ENCODE measurements at regions not wholly inside any gene's neighbourhood (a gene's known extent, or its start where the extent isn't known, plus 50 kb on each side); places are given as distances from the start of the nearest gene placed in this dataset.
"Not testable (repeated sequence)": the region's sequence is repeated elsewhere in the genome, so short reads cannot be mapped to it uniquely, and the experiment has no call there.

DNA sequence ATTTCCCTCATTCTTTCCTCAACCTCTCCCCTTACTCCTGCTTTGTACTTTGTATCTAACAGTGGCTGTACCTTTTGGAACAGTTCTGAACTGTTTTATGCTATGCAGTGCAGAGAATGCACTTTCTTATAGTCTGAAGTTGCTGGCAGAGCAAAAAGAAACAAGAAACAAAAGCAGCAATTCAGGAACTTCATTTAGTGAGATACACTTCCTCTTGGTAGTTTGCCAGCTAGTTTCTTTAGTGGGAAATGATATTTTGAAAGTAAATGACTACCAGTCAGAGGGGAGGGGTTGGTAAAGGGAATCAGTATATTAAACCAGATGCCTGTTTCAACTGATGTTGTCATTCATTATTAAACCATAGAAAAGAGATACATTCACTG lies 55.0 kb upstream of the CHD2 start:
- no peak for DNase-seq (ENCODE audit: low spot score)
- intact Hi-C loops (cut with DNase I), result no loop called here
- ATAC-seq, result peak; percentile 61

GRCh38 chr15:92846741-92847140 lies 53.4 kb upstream of the CHD2 start:
- intact Hi-C loops (cut with DNase I), result no loop called here
- ATAC-seq (no peak), DNase-seq (ENCODE audit: low spot score) (no peak)

DNA sequence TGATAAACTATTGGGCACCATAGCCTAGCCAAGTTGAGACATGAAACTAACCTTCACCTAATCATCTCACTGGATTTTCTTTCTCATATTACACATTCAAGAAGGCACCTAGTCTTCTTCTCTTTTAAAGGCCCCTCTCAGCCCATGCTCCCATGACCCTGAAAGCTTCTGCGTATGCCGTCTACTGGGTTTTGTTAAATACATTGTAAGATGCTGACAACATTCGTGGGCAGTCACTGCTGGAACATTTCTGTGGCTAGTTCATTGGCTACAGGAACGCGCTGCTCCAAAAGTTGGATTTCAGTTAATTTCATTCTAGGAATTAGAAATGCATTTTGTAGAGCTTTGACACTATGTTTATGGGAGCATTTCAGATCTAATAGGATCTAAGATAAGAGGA lies 52.3 kb upstream of the CHD2 start:
- intact Hi-C loops (cut with DNase I), result no loop called here
- DNase-seq (ENCODE audit: low spot score) (no peak), ATAC-seq (no peak)

- DNase-seq (ENCODE audit: low spot score) (no peak), ATAC-seq (no peak)
- intact Hi-C loops (cut with DNase I), result no loop called here
These were observed 51.7 kb upstream of the CHD2 start for GRCh38 chr15:92848464-92848851.

DNA sequence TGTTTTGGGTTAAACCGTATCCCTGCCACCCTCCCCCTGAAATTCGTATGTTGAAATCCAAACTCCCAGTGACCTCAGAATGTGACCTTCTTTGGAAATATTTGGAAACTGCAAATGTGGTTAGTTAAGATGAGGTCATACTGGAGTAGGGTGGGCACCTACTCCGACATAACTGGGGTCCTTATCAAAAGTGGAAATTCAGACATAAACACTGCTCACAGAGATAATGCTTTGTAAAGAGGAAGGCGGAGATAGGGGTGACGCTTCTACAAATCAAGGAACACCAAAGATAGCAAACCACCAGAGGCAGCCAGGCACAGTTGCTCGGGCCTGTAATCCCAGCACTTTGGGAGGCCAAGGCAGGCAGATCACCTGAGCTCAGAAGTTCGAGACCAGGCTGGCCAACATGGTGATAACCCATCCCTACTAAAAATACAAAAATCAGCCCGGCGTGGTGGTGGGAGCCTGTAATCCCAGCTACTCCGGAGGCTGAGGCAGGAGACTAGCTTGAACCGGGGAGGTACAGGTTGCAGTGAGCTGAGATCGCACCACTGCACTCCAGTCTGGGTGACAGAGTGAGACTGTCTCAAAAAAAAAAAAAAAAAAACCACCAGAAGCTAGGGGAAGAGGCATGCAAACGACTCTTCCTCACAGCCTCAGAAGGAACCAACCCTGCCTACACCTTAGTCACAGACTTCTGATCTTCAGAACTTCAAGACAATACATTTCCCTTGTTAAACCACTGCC lies 51.1 kb upstream of the CHD2 start:
- no peak for ATAC-seq
- intact Hi-C loops (cut with DNase I), result no loop called here

GRCh38 chr15:92850218-92850617 lies 49.9 kb upstream of the CHD2 start:
- ATAC-seq; intact Hi-C loops (cut with DNase I); DNase-seq (ENCODE audit: low spot score): not testable (repeated sequence)

More for the DNA sequence above, 51.1 kb upstream of the CHD2 start:
- DNase-seq (ENCODE audit: low spot score), result no peak
